ENCODE measurements at regions not wholly inside any gene's neighbourhood (a gene's known extent, or its start where the extent isn't known, plus 50 kb on each side); places are given as distances from the start of the nearest gene placed in this dataset.

- Histone ChIP-seq H4K8ac (ENCODE audit: low read depth, low read length) (no peak overlapping the region), H3K27me3 (ENCODE audit: control insufficient read depth in 3 of 3, insufficient read depth in 3 of 3, low read depth in 1 of 3, low read length in 3 of 3) (no peaks in the 10 kb centered on the region), H4K91ac (ENCODE audit: low read depth, low read length, poor library complexity) (no peak overlapping the region), H2AK5ac (ENCODE audit: low read depth, low read length) (no peak overlapping the region), H3K18ac (ENCODE audit: low read length) (no peak overlapping the region), H3K4me3 (ENCODE audit: low read length in 2 of 2) (no peak overlapping the region), H3K79me1 (ENCODE audit: low read depth, low read length) (no peaks in the 10 kb centered on the region), H3K9ac (ENCODE audit: low read depth, low read length, poor library complexity) (no peak overlapping the region), H3K36me3 (replicated peaks in 1 of 2; ENCODE audit: control insufficient read depth in 2 of 2, insufficient read depth in 2 of 2, low read length in 2 of 2) (no peaks in the 10 kb centered on the region), H3K9me3 (replicated peaks in 1 of 2; ENCODE audit: control insufficient read depth in 2 of 2, insufficient read depth in 1 of 2, low read depth in 1 of 2, low read length in 2 of 2) (no peaks in the 10 kb centered on the region), H3K14ac (ENCODE audit: low read length) (no peak overlapping the region), H3K4me2 (ENCODE audit: insufficient read depth, low read length, poor library complexity, severe bottlenecking) (no peak overlapping the region), H3K27ac (replicated peaks; ENCODE audit: low read length) (no peak overlapping the region), H2BK15ac (ENCODE audit: low read length) (no peak overlapping the region), H3K4ac (ENCODE audit: low read length) (no peak overlapping the region), H2BK12ac (ENCODE audit: low read length) (no peak overlapping the region), H2BK120ac (ENCODE audit: low read depth, low read length) (no peak overlapping the region), H2BK5ac (ENCODE audit: low read length) (no peak overlapping the region), H2AFZ (ENCODE audit: low read length) (no peak overlapping the region), H3K23ac (ENCODE audit: low read depth, low read length, poor library complexity) (no peak overlapping the region), H3K4me1 (ENCODE audit: control insufficient read depth in 2 of 2, insufficient read depth in 1 of 2, low read depth in 1 of 2, low read length in 2 of 2) (peaks cover 3 to 4% of the 10 kb centered on the region in 2 donors)
- WGBS, 2 donors (ENCODE audit: extremely low coverage in 2 of 2, insufficient read length in 2 of 2, insufficient replicate concordance in 1 of 2) = no CpG with 5 or more reads among the region's 2 CpGs
- no peak for DNase-seq (ENCODE audit: low spot score)
Observed at GRCh38 chr20:10951216-10951615, 277.4 kb upstream of the JAG1 start.

DNA sequence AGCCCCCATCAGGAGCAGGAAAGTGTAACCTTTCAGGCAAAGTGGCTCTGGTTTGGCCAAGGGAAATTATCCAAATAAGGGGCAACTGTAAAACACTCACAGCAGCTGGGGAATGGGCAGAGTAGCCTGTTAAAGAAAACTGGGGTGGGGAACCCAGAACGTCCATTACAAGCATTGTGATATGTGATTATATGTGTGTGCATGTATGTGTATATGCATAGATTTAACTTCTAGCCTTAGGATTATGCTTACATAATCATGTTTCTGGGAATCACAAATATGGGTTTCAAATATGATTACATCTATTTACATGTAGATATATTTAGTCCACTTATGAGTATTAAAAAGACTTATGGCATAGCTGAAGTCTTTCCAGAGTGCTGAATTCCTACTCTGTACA lies 278.1 kb upstream of the JAG1 start:
- Histone ChIP-seq H3K4me2 (ENCODE audit: insufficient read depth, low read length, poor library complexity, severe bottlenecking) (no peak overlapping the region), H2AK5ac (ENCODE audit: low read depth, low read length) (no peak overlapping the region), H2BK15ac (ENCODE audit: low read length) (no peak overlapping the region), H4K91ac (ENCODE audit: low read depth, low read length, poor library complexity) (no peak overlapping the region), H3K27ac (replicated peaks; ENCODE audit: low read length) (no peak overlapping the region), H3K4ac (ENCODE audit: low read length) (no peak overlapping the region), H3K9me3 (replicated peaks in 1 of 2; ENCODE audit: control insufficient read depth in 2 of 2, insufficient read depth in 1 of 2, low read depth in 1 of 2, low read length in 2 of 2) (no peaks in the 10 kb centered on the region), H2BK5ac (ENCODE audit: low read length) (no peak overlapping the region), H3K14ac (ENCODE audit: low read length) (no peak overlapping the region), H2BK120ac (ENCODE audit: low read depth, low read length) (no peak overlapping the region), H3K4me1 (ENCODE audit: control insufficient read depth in 2 of 2, insufficient read depth in 1 of 2, low read depth in 1 of 2, low read length in 2 of 2) (peaks cover 3 to 4% of the 10 kb centered on the region in 2 donors), H3K27me3 (ENCODE audit: control insufficient read depth in 3 of 3, insufficient read depth in 3 of 3, low read depth in 1 of 3, low read length in 3 of 3) (no peaks in the 10 kb centered on the region), H2BK12ac (ENCODE audit: low read length) (no peak overlapping the region), H4K8ac (ENCODE audit: low read depth, low read length) (no peak overlapping the region), H2AFZ (ENCODE audit: low read length) (no peak overlapping the region), H3K4me3 (ENCODE audit: low read length in 2 of 2) (no peak overlapping the region), H3K18ac (ENCODE audit: low read length) (no peak overlapping the region), H3K36me3 (replicated peaks in 1 of 2; ENCODE audit: control insufficient read depth in 2 of 2, insufficient read depth in 2 of 2, low read length in 2 of 2) (no peaks in the 10 kb centered on the region), H3K23ac (ENCODE audit: low read depth, low read length, poor library complexity) (no peak overlapping the region), H3K79me1 (ENCODE audit: low read depth, low read length) (no peaks in the 10 kb centered on the region), H3K9ac (ENCODE audit: low read depth, low read length, poor library complexity) (no peak overlapping the region)
- DNase-seq (ENCODE audit: low spot score) = no peak
- WGBS, 2 donors (ENCODE audit: extremely low coverage in 2 of 2, insufficient read length in 2 of 2, insufficient replicate concordance in 1 of 2) = no CpG with 5 or more reads among the region's 1 CpG

DNA sequence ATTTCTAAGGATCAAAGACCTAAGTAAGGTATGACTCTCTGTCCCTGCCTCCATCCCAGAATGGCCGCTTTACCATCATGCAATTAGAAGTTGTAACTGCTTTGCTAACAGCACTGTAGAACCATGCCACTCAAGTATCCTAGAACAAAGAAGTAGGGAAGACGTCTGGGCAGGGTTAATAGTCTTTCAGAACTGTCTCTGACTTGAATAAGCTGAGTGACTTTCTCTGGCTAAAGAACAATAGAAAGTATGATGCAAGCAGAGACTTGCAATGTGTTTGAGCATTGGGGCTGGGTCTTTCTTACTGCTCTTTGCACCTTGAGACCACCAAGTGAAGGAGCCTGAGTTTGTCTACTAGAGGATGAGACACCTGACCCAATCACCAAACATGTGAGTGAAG lies 279.6 kb upstream of the JAG1 start:
- no peak overlapping the region for H2BK15ac ChIP-seq (ENCODE audit: low read length)
- no peak overlapping the region for H3K23ac ChIP-seq (ENCODE audit: low read depth, low read length, poor library complexity)
- H2BK12ac ChIP-seq (ENCODE audit: low read length) = no peak overlapping the region
- H3K18ac ChIP-seq (ENCODE audit: low read length) = no peak overlapping the region
- H3K4me3 ChIP-seq (ENCODE audit: low read length in 2 of 2) = no peak overlapping the region
- no peak overlapping the region for H2BK120ac ChIP-seq (ENCODE audit: low read depth, low read length)
- WGBS, 2 donors (ENCODE audit: extremely low coverage in 2 of 2, insufficient read length in 2 of 2, insufficient replicate concordance in 1 of 2) = no CpG with 5 or more reads among the region's 2 CpGs
- H3K27me3 ChIP-seq (ENCODE audit: control insufficient read depth in 3 of 3, insufficient read depth in 3 of 3, low read depth in 1 of 3, low read length in 3 of 3) = no peaks in the 10 kb centered on the region
- no peak overlapping the region for H3K9ac ChIP-seq (ENCODE audit: low read depth, low read length, poor library complexity)
- no peaks in the 10 kb centered on the region for H3K9me3 ChIP-seq (replicated peaks in 1 of 2; ENCODE audit: control insufficient read depth in 2 of 2, insufficient read depth in 1 of 2, low read depth in 1 of 2, low read length in 2 of 2)
- peak overlapping the region; percentile 25 for H2AFZ ChIP-seq (ENCODE audit: low read length)
- H4K8ac ChIP-seq (ENCODE audit: low read depth, low read length) = no peak overlapping the region
- no peak for DNase-seq (ENCODE audit: low spot score)
- peaks cover 3 to 4% of the 10 kb centered on the region in 2 donors for H3K4me1 ChIP-seq (ENCODE audit: control insufficient read depth in 2 of 2, insufficient read depth in 1 of 2, low read depth in 1 of 2, low read length in 2 of 2)
- no peaks in the 10 kb centered on the region for H3K36me3 ChIP-seq (replicated peaks in 1 of 2; ENCODE audit: control insufficient read depth in 2 of 2, insufficient read depth in 2 of 2, low read length in 2 of 2)
- no peak overlapping the region for H4K91ac ChIP-seq (ENCODE audit: low read depth, low read length, poor library complexity)
- H2AK5ac ChIP-seq (ENCODE audit: low read depth, low read length) = no peak overlapping the region
- no peak overlapping the region for H3K4me2 ChIP-seq (ENCODE audit: insufficient read depth, low read length, poor library complexity, severe bottlenecking)
- no peak overlapping the region for H2BK5ac ChIP-seq (ENCODE audit: low read length)
- no peak overlapping the region for H3K14ac ChIP-seq (ENCODE audit: low read length)
- no peaks in the 10 kb centered on the region for H3K79me1 ChIP-seq (ENCODE audit: low read depth, low read length)
- H3K4ac ChIP-seq (ENCODE audit: low read length) = no peak overlapping the region
- H3K27ac ChIP-seq (replicated peaks; ENCODE audit: low read length) = no peak overlapping the region

GRCh38 chr20:10954137-10954840 lies 280.5 kb upstream of the JAG1 start:
- Histone ChIP-seq H3K79me1 (ENCODE audit: low read depth, low read length) (no peaks in the 10 kb centered on the region), H2AFZ (ENCODE audit: low read length) (no peak overlapping the region), H3K23ac (ENCODE audit: low read depth, low read length, poor library complexity) (no peak overlapping the region), H3K36me3 (replicated peaks in 1 of 2; ENCODE audit: control insufficient read depth in 2 of 2, insufficient read depth in 2 of 2, low read length in 2 of 2) (no peaks in the 10 kb centered on the region), H3K27ac (replicated peaks; ENCODE audit: low read length) (no peak overlapping the region), H3K4me2 (ENCODE audit: insufficient read depth, low read length, poor library complexity, severe bottlenecking) (no peak overlapping the region), H3K4ac (ENCODE audit: low read length) (no peak overlapping the region), H3K4me1 (ENCODE audit: control insufficient read depth in 2 of 2, insufficient read depth in 1 of 2, low read depth in 1 of 2, low read length in 2 of 2) (peaks cover 3 to 4% of the 10 kb centered on the region in 2 donors), H4K8ac (ENCODE audit: low read depth, low read length) (no peak overlapping the region), H3K27me3 (ENCODE audit: control insufficient read depth in 3 of 3, insufficient read depth in 3 of 3, low read depth in 1 of 3, low read length in 3 of 3) (no peaks in the 10 kb centered on the region), H4K91ac (ENCODE audit: low read depth, low read length, poor library complexity) (no peak overlapping the region), H3K18ac (ENCODE audit: low read length) (no peak overlapping the region), H2BK120ac (ENCODE audit: low read depth, low read length) (no peak overlapping the region), H3K9me3 (replicated peaks in 1 of 2; ENCODE audit: control insufficient read depth in 2 of 2, insufficient read depth in 1 of 2, low read depth in 1 of 2, low read length in 2 of 2) (no peaks in the 10 kb centered on the region), H2BK5ac (ENCODE audit: low read length) (no peak overlapping the region), H3K9ac (ENCODE audit: low read depth, low read length, poor library complexity) (no peak overlapping the region), H2BK15ac (ENCODE audit: low read length) (no peak overlapping the region), H2AK5ac (ENCODE audit: low read depth, low read length) (no peak overlapping the region), H3K14ac (ENCODE audit: low read length) (no peak overlapping the region), H2BK12ac (ENCODE audit: low read length) (no peak overlapping the region), H3K4me3 (ENCODE audit: low read length in 2 of 2) (no peak overlapping the region)
- DNase-seq (ENCODE audit: low spot score) = no peak
- WGBS, 2 donors (ENCODE audit: extremely low coverage in 2 of 2, insufficient read length in 2 of 2, insufficient replicate concordance in 1 of 2) = no CpG with 5 or more reads among the region's 6 CpGs

Data from neuronal stem cell (in vitro differentiated cells).